HG03342 (cell line): ENCODE measurements at regions not wholly inside any gene's neighbourhood (a gene's known extent, or its start where the extent isn't known, plus 50 kb on each side); places are given as distances from the start of the nearest gene placed in this dataset.

Experiments
- ATAC-seq: cut with Tn5 transposase; IDR thresholded peaks from one replicate; pipeline ENCODE4 v1.9.1; 2021; ENCODE audit warnings: mild to moderate bottlenecking, moderate library complexity; ENCODE audit not compliant: unreplicated experiment

GRCh38 chr1:58017641-58018040 lies 528.9 kb downstream of the OMA1 start:
- no peak for ATAC-seq

- no peak for ATAC-seq
Measured at GRCh38 chr1:58013237-58013636, 533.3 kb downstream of the OMA1 start.

- ATAC-seq = no peak
Measured at GRCh38 chr1:58011978-58012377, 534.5 kb downstream of the OMA1 start.

- ATAC-seq = no peak
Measured at GRCh38 chr1:58006421-58007046, 540.0 kb downstream of the OMA1 start.

GRCh38 chr1:58005212-58005611 lies 541.3 kb downstream of the OMA1 start:
- no peak for ATAC-seq

- ATAC-seq = no peak
Measured at GRCh38 chr1:58003988-58004387, 542.5 kb downstream of the OMA1 start.

GRCh38 chr1:58003059-58003458 lies 543.5 kb downstream of the OMA1 start:
- ATAC-seq = no peak

GRCh38 chr1:58000821-58001220 lies 545.7 kb downstream of the OMA1 start:
- no peak for ATAC-seq

- ATAC-seq = no peak
Measured at GRCh38 chr1:58000116-58000515, 546.4 kb downstream of the OMA1 start.

- no peak for ATAC-seq
Measured at GRCh38 chr1:57996400-57996799, 550.1 kb downstream of the OMA1 start.

GRCh38 chr1:57991289-57991688 lies 555.2 kb downstream of the OMA1 start:
- ATAC-seq = no peak

GRCh38 chr1:57989877-57990276 lies 556.6 kb downstream of the OMA1 start:
- no peak for ATAC-seq

- ATAC-seq = no peak
Measured at GRCh38 chr1:57987523-57987922, 559.0 kb downstream of the OMA1 start.

GRCh38 chr1:57986432-57986831 lies 560.1 kb downstream of the OMA1 start:
- peak; percentile 90 for ATAC-seq

GRCh38 chr1:57984277-57984676 lies 560.4 kb upstream of the DAB1 start:
- ATAC-seq = no peak

GRCh38 chr1:57983441-57983840 lies 559.6 kb upstream of the DAB1 start:
- no peak for ATAC-seq

- no peak for ATAC-seq
Measured at GRCh38 chr1:57982852-57983251, 559.0 kb upstream of the DAB1 start.

- ATAC-seq = no peak
Measured at GRCh38 chr1:57976216-57976615, 552.4 kb upstream of the DAB1 start.

GRCh38 chr1:57968321-57968720 lies 544.5 kb upstream of the DAB1 start:
- no peak for ATAC-seq

GRCh38 chr1:57966751-57967406 lies 543.0 kb upstream of the DAB1 start:
- ATAC-seq = no peak

- ATAC-seq = no peak
Measured at GRCh38 chr1:57966340-57966739, 542.5 kb upstream of the DAB1 start.

- ATAC-seq = no peak
Measured at GRCh38 chr1:57963581-57963980, 539.7 kb upstream of the DAB1 start.
